Neural cell (in vitro differentiated cells): ENCODE measurements at regions not wholly inside any gene's neighbourhood (a gene's known extent, or its start where the extent isn't known, plus 50 kb on each side); places are given as distances from the start of the nearest gene placed in this dataset.

ENCODE experiments used
- H2AFZ ChIP-seq: fragments of 200-600, 300-800 bp; sonication (generic), shearing (Covaris generic); 2 replicates; pipeline ENCODE4 v1.6.0; 2014; ENCODE audit warnings: low read depth, mild to moderate bottlenecking, antibody characterized with exemption, low read length, moderate library complexity
- H3F3A ChIP-seq: fragments of 200-600 bp; shearing (Covaris generic); 2 replicates; pipeline ENCODE4 v1.6.1; 2016; ENCODE audit warnings: mild to moderate bottlenecking, moderate library complexity, mixed read lengths, antibody characterized with exemption, low read length; ENCODE audit not compliant: insufficient read depth, poor library complexity, severe bottlenecking
- H3K27ac ChIP-seq: fragments of 200-600, 300-800 bp; sonication (generic), shearing (Covaris generic); 2 replicates; pipeline ENCODE4 v1.5.1; 2014; ENCODE audit warnings: mild to moderate bottlenecking, low read length, moderate library complexity
- H3K27me3 ChIP-seq: fragments of 300-800, 200-600 bp; sonication (generic), shearing (Covaris generic); 2 replicates; pipeline ENCODE4 v1.6.0; 2014; ENCODE audit warnings: mild to moderate bottlenecking, low read depth, low read length, moderate library complexity; ENCODE audit not compliant: insufficient read depth
- H3K36me3 ChIP-seq: fragments of 300-800, 200-600 bp; sonication (generic), shearing (Covaris generic); 2 replicates; pipeline ENCODE4 v1.5.1; 2014; ENCODE audit warnings: mild to moderate bottlenecking, antibody characterized with exemption, low read length, moderate library complexity; ENCODE audit not compliant: insufficient read depth
- H3K4me2 ChIP-seq: fragments of 300-800, 200-600 bp; sonication (generic), shearing (Covaris generic); 2 replicates; pipeline ENCODE4 v1.6.0; 2014; ENCODE audit warnings: mild to moderate bottlenecking, low read length
- H3K4me3 ChIP-seq: fragments of 300-800, 200-600 bp; sonication (generic), shearing (Covaris generic); 2 replicates; pipeline ENCODE4 v1.5.1; 2014; ENCODE audit warnings: mild to moderate bottlenecking, low read length, moderate library complexity
- H3K79me2 ChIP-seq: fragments of 200-600 bp; shearing (Covaris generic); replicated peaks from 2 replicates; pipeline ENCODE4 v1.6.0; 2014; ENCODE audit warnings: mild to moderate bottlenecking, low read length, moderate library complexity; ENCODE audit not compliant: insufficient read depth
- H3K9ac ChIP-seq: fragments of 300-800, 200-600 bp; sonication (generic), shearing (Covaris generic); 2 replicates; pipeline ENCODE4 v1.6.1; 2016; ENCODE audit warnings: mild to moderate bottlenecking, low read length, mixed read lengths
- H3K9me2 ChIP-seq: fragments of 200-600 bp; shearing (Covaris generic); 2 replicates; pipeline ENCODE4 v1.6.1; 2016; ENCODE audit warnings: mild to moderate bottlenecking, low read length, mixed read lengths; ENCODE audit not compliant: insufficient read depth
- H3K9me3 ChIP-seq: fragments of 200-600, 300-800 bp; sonication (generic), shearing (Covaris generic); 2 replicates; pipeline ENCODE4 v1.6.1; 2016; ENCODE audit warnings: mild to moderate bottlenecking, mixed run types, low read length, moderate library complexity, mixed read lengths
- H4K20me1 ChIP-seq: fragments of 200-600 bp; shearing (Covaris generic); 2 replicates; pipeline ENCODE4 v1.6.1; 2016; ENCODE audit warnings: mild to moderate bottlenecking, mixed run types; ENCODE audit not compliant: insufficient read depth
- EP300 ChIP-seq: fragments of 450-650 bp; conservative IDR thresholded peaks from 2 replicates; pipeline ENCODE4 v1.6.1; 2014; ENCODE audit warnings: antibody characterized with exemption, mild to moderate bottlenecking, moderate library complexity; ENCODE audit not compliant: poor library complexity, severe bottlenecking
- EZH2 ChIP-seq: fragments of 200-600, 300-800 bp; shearing (Covaris generic), sonication (generic); IDR thresholded peaks from 2 replicates; pipeline ENCODE4 v1.6.1; 2014; ENCODE audit warnings: antibody characterized with exemption, low read length, borderline replicate concordance, mild to moderate bottlenecking; ENCODE audit not compliant: insufficient read depth, poor library complexity, severe bottlenecking
- MXI1 ChIP-seq: fragments of 450-650 bp; conservative IDR thresholded peaks from 2 replicates; pipeline ENCODE4 v1.6.1; 2014; ENCODE audit warnings: antibody characterized with exemption, mild to moderate bottlenecking; ENCODE audit not compliant: poor library complexity, severe bottlenecking
- POLR2AphosphoS5 ChIP-seq: IDR thresholded peaks from 2 replicates; pipeline ENCODE4 v1.6.1; 2012
- RAD21 ChIP-seq: fragments of 450-650 bp; conservative IDR thresholded peaks from 2 replicates; pipeline ENCODE4 v1.6.1; 2014; ENCODE audit warnings: antibody characterized with exemption, mild to moderate bottlenecking, moderate library complexity
- TAF1 ChIP-seq: IDR thresholded peaks from 2 replicates; pipeline ENCODE4 v1.6.1; 2012; ENCODE audit warnings: low read depth
- TF ChIP-seq, protein P1 (sequence below): IDR thresholded peaks from 2 replicates; pipeline ENCODE4 v1.6.1; 2012; ENCODE audit warnings: borderline replicate concordance
- TF ChIP-seq, protein P2 (sequence below): fragments of 450-650 bp; IDR thresholded peaks from 2 replicates; pipeline ENCODE4 v1.5.1; 2014; ENCODE audit warnings: antibody characterized with exemption, mild to moderate bottlenecking, moderate library complexity; ENCODE audit not compliant: poor library complexity, severe bottlenecking

DNA sequence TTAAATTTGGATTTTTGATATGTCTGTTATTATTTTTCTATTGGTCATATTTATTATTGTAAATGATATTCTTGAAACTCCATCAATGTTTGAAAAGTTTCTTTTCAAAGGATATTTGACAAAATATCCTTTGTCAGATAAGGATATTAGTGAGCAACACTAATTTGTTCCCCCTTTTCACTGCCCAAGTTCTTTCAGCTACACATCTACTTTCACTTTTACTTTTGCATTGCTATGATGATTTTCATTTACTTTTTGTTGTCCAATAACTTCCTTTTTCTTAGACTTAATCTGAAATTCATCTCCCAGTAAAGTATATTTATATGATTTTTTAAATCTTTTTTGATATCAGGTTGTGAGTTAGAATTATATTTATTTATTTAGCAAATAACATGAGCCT lies 542.3 kb upstream of the ADGRL3 start:
- Histone ChIP-seq H3F3A (no peaks in the 10 kb centered on the region), H3K4me3 (no peak overlapping the region), H3K9me2 (no peaks in the 10 kb centered on the region), H3K9ac (no peak overlapping the region), H3K79me2 (no peaks in the 10 kb centered on the region), H3K9me3 (no peaks in the 10 kb centered on the region), H3K4me2 (no peak overlapping the region), H3K36me3 (no peaks in the 10 kb centered on the region), H4K20me1 (no peaks in the 10 kb centered on the region), H2AFZ (no peak overlapping the region), H3K27me3 (no peaks in the 10 kb centered on the region), H3K27ac (no peak overlapping the region)
- TF ChIP-seq, protein P1, sequence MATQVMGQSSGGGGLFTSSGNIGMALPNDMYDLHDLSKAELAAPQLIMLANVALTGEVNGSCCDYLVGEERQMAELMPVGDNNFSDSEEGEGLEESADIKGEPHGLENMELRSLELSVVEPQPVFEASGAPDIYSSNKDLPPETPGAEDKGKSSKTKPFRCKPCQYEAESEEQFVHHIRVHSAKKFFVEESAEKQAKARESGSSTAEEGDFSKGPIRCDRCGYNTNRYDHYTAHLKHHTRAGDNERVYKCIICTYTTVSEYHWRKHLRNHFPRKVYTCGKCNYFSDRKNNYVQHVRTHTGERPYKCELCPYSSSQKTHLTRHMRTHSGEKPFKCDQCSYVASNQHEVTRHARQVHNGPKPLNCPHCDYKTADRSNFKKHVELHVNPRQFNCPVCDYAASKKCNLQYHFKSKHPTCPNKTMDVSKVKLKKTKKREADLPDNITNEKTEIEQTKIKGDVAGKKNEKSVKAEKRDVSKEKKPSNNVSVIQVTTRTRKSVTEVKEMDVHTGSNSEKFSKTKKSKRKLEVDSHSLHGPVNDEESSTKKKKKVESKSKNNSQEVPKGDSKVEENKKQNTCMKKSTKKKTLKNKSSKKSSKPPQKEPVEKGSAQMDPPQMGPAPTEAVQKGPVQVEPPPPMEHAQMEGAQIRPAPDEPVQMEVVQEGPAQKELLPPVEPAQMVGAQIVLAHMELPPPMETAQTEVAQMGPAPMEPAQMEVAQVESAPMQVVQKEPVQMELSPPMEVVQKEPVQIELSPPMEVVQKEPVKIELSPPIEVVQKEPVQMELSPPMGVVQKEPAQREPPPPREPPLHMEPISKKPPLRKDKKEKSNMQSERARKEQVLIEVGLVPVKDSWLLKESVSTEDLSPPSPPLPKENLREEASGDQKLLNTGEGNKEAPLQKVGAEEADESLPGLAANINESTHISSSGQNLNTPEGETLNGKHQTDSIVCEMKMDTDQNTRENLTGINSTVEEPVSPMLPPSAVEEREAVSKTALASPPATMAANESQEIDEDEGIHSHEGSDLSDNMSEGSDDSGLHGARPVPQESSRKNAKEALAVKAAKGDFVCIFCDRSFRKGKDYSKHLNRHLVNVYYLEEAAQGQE = no peak
- TF ChIP-seq EZH2 (no peak), EP300 (no peak), POLR2AphosphoS5 (no peak), RAD21 (no peak), MXI1 (no peak), TAF1 (no peak)
- TF ChIP-seq, protein P2, sequence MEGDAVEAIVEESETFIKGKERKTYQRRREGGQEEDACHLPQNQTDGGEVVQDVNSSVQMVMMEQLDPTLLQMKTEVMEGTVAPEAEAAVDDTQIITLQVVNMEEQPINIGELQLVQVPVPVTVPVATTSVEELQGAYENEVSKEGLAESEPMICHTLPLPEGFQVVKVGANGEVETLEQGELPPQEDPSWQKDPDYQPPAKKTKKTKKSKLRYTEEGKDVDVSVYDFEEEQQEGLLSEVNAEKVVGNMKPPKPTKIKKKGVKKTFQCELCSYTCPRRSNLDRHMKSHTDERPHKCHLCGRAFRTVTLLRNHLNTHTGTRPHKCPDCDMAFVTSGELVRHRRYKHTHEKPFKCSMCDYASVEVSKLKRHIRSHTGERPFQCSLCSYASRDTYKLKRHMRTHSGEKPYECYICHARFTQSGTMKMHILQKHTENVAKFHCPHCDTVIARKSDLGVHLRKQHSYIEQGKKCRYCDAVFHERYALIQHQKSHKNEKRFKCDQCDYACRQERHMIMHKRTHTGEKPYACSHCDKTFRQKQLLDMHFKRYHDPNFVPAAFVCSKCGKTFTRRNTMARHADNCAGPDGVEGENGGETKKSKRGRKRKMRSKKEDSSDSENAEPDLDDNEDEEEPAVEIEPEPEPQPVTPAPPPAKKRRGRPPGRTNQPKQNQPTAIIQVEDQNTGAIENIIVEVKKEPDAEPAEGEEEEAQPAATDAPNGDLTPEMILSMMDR = no peak

DNA sequence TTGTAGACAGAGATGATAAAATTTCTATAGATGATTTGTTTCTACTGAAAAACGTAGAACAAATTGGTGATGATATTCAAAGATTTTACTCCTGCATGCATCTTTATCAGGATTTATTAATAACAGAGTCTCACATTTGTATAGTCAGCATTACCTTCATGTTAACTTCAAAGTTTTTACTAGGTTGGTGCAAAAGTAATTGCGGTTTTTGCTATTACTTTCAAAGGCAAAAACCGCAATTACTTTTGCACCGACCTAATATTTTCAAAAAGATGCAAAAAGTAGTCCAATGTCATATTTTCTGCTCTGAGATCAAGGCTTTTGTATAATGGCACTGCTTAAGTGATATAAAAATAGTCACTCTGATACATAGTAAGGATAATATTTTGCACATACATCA lies 536.4 kb upstream of the ADGRL3 start:
- H3K79me2 ChIP-seq = no peaks in the 10 kb centered on the region
- no peak overlapping the region for H3K27ac ChIP-seq
- H3K9ac ChIP-seq = no peak overlapping the region
- TF ChIP-seq, protein P1 = no peak
- TF ChIP-seq POLR2AphosphoS5 (no peak), EP300 (no peak)
- TF ChIP-seq, protein P2 = no peak
- no peaks in the 10 kb centered on the region for H3K9me3 ChIP-seq
- no peaks in the 10 kb centered on the region for H4K20me1 ChIP-seq
- H3K36me3 ChIP-seq = no peaks in the 10 kb centered on the region
- H3F3A ChIP-seq = no peaks in the 10 kb centered on the region
- H3K4me2 ChIP-seq = no peak overlapping the region
- no peaks in the 10 kb centered on the region for H3K27me3 ChIP-seq
- no peak overlapping the region for H3K4me3 ChIP-seq
- H2AFZ ChIP-seq = no peak overlapping the region
- H3K9me2 ChIP-seq = no peaks in the 10 kb centered on the region
